GOT3 (cell line): ENCODE measurements at regions not wholly inside any gene's neighbourhood (a gene's known extent, or its start where the extent isn't known, plus 50 kb on each side); places are given as distances from the start of the nearest gene placed in this dataset.

Experiments used
- DNase-seq: peaks from one replicate; lab custom pipeline; 2025; ENCODE audit warnings: mixed read lengths; lab: John Stamatoyannopoulos, UW

GRCh38 chr7:84490661-84491060, 296.1 kb upstream of the SEMA3A start:
- peak; percentile 2 for DNase-seq

GRCh38 chr7:84484502-84485079, 290.0 kb upstream of the SEMA3A start:
- no peak for DNase-seq

GRCh38 chr7:84482476-84482875, 287.9 kb upstream of the SEMA3A start:
- no peak for DNase-seq

GRCh38 chr7:84479059-84479458, 284.5 kb upstream of the SEMA3A start:
- no peak for DNase-seq

GRCh38 chr7:84477786-84478478, 283.3 kb upstream of the SEMA3A start:
- no peak for DNase-seq

- DNase-seq: no peak
Measured at GRCh38 chr7:84474436-84474835, 279.8 kb upstream of the SEMA3A start.

GRCh38 chr7:84471576-84471975, 277.0 kb upstream of the SEMA3A start:
- no peak for DNase-seq

- no peak for DNase-seq
Measured at GRCh38 chr7:84469034-84469433, 274.4 kb upstream of the SEMA3A start.

GRCh38 chr7:84462259-84462658, 267.7 kb upstream of the SEMA3A start:
- DNase-seq: no peak

GRCh38 chr7:84461093-84461492, 266.5 kb upstream of the SEMA3A start:
- no peak for DNase-seq

- no peak for DNase-seq
Measured at GRCh38 chr7:84455788-84456187, 261.2 kb upstream of the SEMA3A start.

GRCh38 chr7:84454174-84454959, 259.8 kb upstream of the SEMA3A start:
- no peak for DNase-seq

- DNase-seq: no peak
Measured at GRCh38 chr7:84452618-84453017, 258.0 kb upstream of the SEMA3A start.

GRCh38 chr7:84450772-84451171, 256.2 kb upstream of the SEMA3A start:
- DNase-seq: no peak

GRCh38 chr7:84447636-84448293, 253.2 kb upstream of the SEMA3A start:
- no peak for DNase-seq

GRCh38 chr7:84446991-84447480, 252.4 kb upstream of the SEMA3A start:
- no peak for DNase-seq

GRCh38 chr7:84425702-84426259, 231.2 kb upstream of the SEMA3A start:
- no peak for DNase-seq

GRCh38 chr7:84422790-84423189, 228.2 kb upstream of the SEMA3A start:
- DNase-seq: no peak

GRCh38 chr7:84412161-84412969, 217.8 kb upstream of the SEMA3A start:
- no peak for DNase-seq

GRCh38 chr7:84399661-84400060, 205.1 kb upstream of the SEMA3A start:
- DNase-seq: no peak

- DNase-seq: no peak
Measured at GRCh38 chr7:84394219-84394618, 199.6 kb upstream of the SEMA3A start.
